ENCODE measurements at regions not wholly inside any gene's neighbourhood (a gene's known extent, or its start where the extent isn't known, plus 50 kb on each side); places are given as distances from the start of the nearest gene placed in this dataset.

DNA sequence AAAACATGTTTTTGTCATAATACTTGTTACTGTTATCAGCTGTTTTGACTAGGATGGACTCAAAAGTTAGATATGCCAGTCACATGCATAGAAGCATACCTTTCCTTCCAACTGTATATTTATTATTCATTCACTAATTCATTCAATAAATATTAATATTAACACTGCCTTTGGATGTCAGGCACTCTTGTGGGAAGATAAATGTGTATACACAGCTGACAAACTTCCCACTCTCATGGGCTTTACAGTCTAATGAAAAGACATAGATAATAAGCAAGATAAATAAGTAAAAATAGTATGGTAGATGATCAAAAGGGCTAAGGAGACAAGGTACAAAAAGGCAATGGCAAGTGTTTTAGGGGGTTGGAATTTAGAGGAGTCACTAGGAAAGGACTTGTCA is 180.1 kb upstream of the SMIM30 start:
- Histone ChIP-seq H3K23ac (ENCODE audit: low read length in 2 of 2) (no peak overlapping the region), H3K27me3 (ENCODE audit: control insufficient read depth in 1 of 2, insufficient read depth in 1 of 2, low read length in 2 of 2) (no peaks in the 10 kb centered on the region), H2BK5ac (ENCODE audit: low read depth, low read length, poor library complexity, severe bottlenecking) (no peak overlapping the region), H2BK15ac (ENCODE audit: low read depth, poor library complexity, severe bottlenecking) (no peak overlapping the region), H3K36me3 (ENCODE audit: control insufficient read depth in 1 of 2, insufficient read depth in 2 of 2, low read depth in 1 of 2, low read length in 2 of 2) (no peaks in the 10 kb centered on the region), H4K8ac (ENCODE audit: low read length) (no peak overlapping the region), H2AK5ac (ENCODE audit: low read length, severe bottlenecking) (no peak overlapping the region), H3K27ac (ENCODE audit: low read length, poor library complexity, severe bottlenecking) (no peak overlapping the region), H3K4me2 (ENCODE audit: low read length, poor library complexity, severe bottlenecking) (no peak overlapping the region), H3K4me1 (ENCODE audit: control insufficient read depth, insufficient read depth, low read depth, low read length) (no peaks in the 10 kb centered on the region), H2AFZ (ENCODE audit: low read depth, low read length) (no peak overlapping the region), H3K9me3 (ENCODE audit: control insufficient read depth, low read length) (no peaks in the 10 kb centered on the region), H3K9ac (ENCODE audit: low read length) (no peak overlapping the region), H3K4ac (ENCODE audit: low read depth in 1 of 2, low read length in 2 of 2) (no peak overlapping the region), H2BK120ac (ENCODE audit: low read depth, low read length) (no peak overlapping the region), H3K4me3 (ENCODE audit: insufficient read depth in 1 of 2, low read depth in 1 of 2, low read length in 2 of 2) (no peak overlapping the region), H4K91ac (ENCODE audit: low read length) (no peak overlapping the region), H2BK12ac (ENCODE audit: low read length in 2 of 2) (no peak overlapping the region), H3K79me1 (replicated peaks; ENCODE audit: low read length, poor library complexity, severe bottlenecking) (no peaks in the 10 kb centered on the region), H3K14ac (ENCODE audit: low read length in 2 of 2) (no peak overlapping the region), H3K18ac (ENCODE audit: low read depth in 1 of 2, low read length in 2 of 2) (no peak overlapping the region)
- no peak for DNase-seq

DNA sequence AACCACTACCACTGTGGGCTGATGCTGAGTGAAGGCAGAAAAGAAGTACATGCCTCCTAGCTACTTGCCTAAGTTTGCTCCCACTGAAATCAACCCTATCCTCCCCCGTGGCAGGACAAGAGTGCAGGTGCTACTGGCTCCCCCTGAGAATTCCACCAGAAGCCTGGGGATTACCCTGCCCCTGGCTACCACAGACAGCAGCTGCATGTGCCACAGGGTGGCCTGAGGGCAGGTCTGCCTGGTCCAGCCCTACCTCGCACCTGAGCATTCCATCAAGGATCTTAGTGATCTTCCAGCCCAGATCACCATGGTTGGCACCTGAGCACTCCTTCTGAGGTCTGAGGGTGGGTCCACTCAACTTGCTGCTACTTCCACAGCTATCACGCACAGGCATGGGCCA is 176.4 kb upstream of the SMIM30 start:
- Histone ChIP-seq H2BK5ac (ENCODE audit: low read depth, low read length, poor library complexity, severe bottlenecking) (no peak overlapping the region), H3K9me3 (ENCODE audit: control insufficient read depth, low read length) (no peaks in the 10 kb centered on the region), H3K18ac (ENCODE audit: low read depth in 1 of 2, low read length in 2 of 2) (no peak overlapping the region), H3K23ac (ENCODE audit: low read length in 2 of 2) (no peak overlapping the region), H2BK120ac (ENCODE audit: low read depth, low read length) (no peak overlapping the region), H3K4me2 (ENCODE audit: low read length, poor library complexity, severe bottlenecking) (no peak overlapping the region), H2AFZ (ENCODE audit: low read depth, low read length) (no peak overlapping the region), H3K4me1 (ENCODE audit: control insufficient read depth, insufficient read depth, low read depth, low read length) (no peaks in the 10 kb centered on the region), H3K4ac (ENCODE audit: low read depth in 1 of 2, low read length in 2 of 2) (no peak overlapping the region), H2AK5ac (ENCODE audit: low read length, severe bottlenecking) (no peak overlapping the region), H3K27ac (ENCODE audit: low read length, poor library complexity, severe bottlenecking) (no peak overlapping the region), H4K91ac (ENCODE audit: low read length) (no peak overlapping the region), H3K14ac (ENCODE audit: low read length in 2 of 2) (no peak overlapping the region), H4K8ac (ENCODE audit: low read length) (no peak overlapping the region), H3K36me3 (ENCODE audit: control insufficient read depth in 1 of 2, insufficient read depth in 2 of 2, low read depth in 1 of 2, low read length in 2 of 2) (no peaks in the 10 kb centered on the region), H3K79me1 (replicated peaks; ENCODE audit: low read length, poor library complexity, severe bottlenecking) (no peaks in the 10 kb centered on the region), H3K9ac (ENCODE audit: low read length) (no peak overlapping the region), H3K27me3 (ENCODE audit: control insufficient read depth in 1 of 2, insufficient read depth in 1 of 2, low read length in 2 of 2) (no peaks in the 10 kb centered on the region), H3K4me3 (ENCODE audit: insufficient read depth in 1 of 2, low read depth in 1 of 2, low read length in 2 of 2) (peak overlapping the region in 1 of 2 experiments; percentile 14), H2BK15ac (ENCODE audit: low read depth, poor library complexity, severe bottlenecking) (no peak overlapping the region), H2BK12ac (ENCODE audit: low read length in 2 of 2) (no peak overlapping the region)
- WGBS = 61% methylated on average over 3 of the region's 3 CpGs
- no peak for DNase-seq

DNA sequence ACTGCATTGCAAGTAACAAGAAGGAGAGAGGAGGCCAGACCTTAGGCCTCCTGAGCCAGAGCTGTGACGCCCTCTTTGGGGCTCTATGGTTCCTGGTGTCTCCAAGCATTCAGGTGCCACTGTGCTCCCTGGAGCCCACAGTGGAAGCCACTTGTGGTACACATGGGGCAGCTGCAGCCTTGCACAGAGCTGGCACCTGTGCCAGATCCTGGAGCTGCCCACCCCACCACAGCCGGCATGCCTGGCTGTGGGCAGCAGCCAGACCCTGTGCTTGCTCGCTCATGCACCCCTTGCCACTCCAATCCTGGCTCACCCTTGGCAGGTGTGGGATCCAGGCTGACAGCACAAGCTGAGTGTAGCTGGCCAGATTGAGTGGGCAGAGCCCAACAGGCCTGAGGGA is 173.8 kb upstream of the SMIM30 start:
- no peak overlapping the region for H2AK5ac ChIP-seq (ENCODE audit: low read length, severe bottlenecking)
- no peak overlapping the region for H3K4me2 ChIP-seq (ENCODE audit: low read length, poor library complexity, severe bottlenecking)
- WGBS = 62% methylated on average over 3 of the region's 3 CpGs

DNA sequence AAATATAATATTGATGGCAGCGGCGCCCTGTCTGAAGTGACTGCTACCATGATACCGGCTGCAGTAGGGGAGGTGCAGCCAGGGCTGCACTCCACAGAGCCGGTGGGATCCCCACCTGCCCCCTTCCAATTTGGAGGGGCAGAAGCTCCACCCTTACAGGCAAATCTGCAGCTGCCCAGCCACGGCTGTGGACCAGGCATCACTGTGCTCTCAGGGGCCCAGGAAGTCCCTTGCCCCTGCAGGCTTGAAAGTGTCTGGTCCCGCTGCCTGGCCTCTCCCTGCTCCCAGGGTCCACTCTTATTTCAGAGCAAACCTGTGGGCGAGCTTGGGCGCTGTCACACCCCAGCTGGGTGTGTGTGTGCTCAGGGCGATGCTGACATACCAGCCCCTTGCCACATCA is 172.7 kb upstream of the SMIM30 start:
- no peak overlapping the region for H3K23ac ChIP-seq (ENCODE audit: low read length in 2 of 2)
- H2AFZ ChIP-seq (ENCODE audit: low read depth, low read length) = no peak overlapping the region
- H2BK15ac ChIP-seq (ENCODE audit: low read depth, poor library complexity, severe bottlenecking) = no peak overlapping the region
- no peaks in the 10 kb centered on the region for H3K79me1 ChIP-seq (replicated peaks; ENCODE audit: low read length, poor library complexity, severe bottlenecking)
- H3K9ac ChIP-seq (ENCODE audit: low read length) = no peak overlapping the region
- H4K8ac ChIP-seq (ENCODE audit: low read length) = no peak overlapping the region
- no peaks in the 10 kb centered on the region for H3K4me1 ChIP-seq (ENCODE audit: control insufficient read depth, insufficient read depth, low read depth, low read length)
- no peak overlapping the region for H3K4me2 ChIP-seq (ENCODE audit: low read length, poor library complexity, severe bottlenecking)
- no peak overlapping the region for H2AK5ac ChIP-seq (ENCODE audit: low read length, severe bottlenecking)
- H4K91ac ChIP-seq (ENCODE audit: low read length) = no peak overlapping the region
- H3K18ac ChIP-seq (ENCODE audit: low read depth in 1 of 2, low read length in 2 of 2) = no peak overlapping the region
- 80% methylated on average over 9 of the region's 9 CpGs for WGBS
- no peak overlapping the region for H3K4ac ChIP-seq (ENCODE audit: low read depth in 1 of 2, low read length in 2 of 2)
- H3K36me3 ChIP-seq (ENCODE audit: control insufficient read depth in 1 of 2, insufficient read depth in 2 of 2, low read depth in 1 of 2, low read length in 2 of 2) = no peaks in the 10 kb centered on the region
- H2BK5ac ChIP-seq (ENCODE audit: low read depth, low read length, poor library complexity, severe bottlenecking) = no peak overlapping the region
- H3K14ac ChIP-seq (ENCODE audit: low read length in 2 of 2) = no peak overlapping the region
- no peak overlapping the region for H2BK12ac ChIP-seq (ENCODE audit: low read length in 2 of 2)
- H3K4me3 ChIP-seq (ENCODE audit: insufficient read depth in 1 of 2, low read depth in 1 of 2, low read length in 2 of 2) = peak overlapping the region in 1 of 2 experiments; percentile 36
- DNase-seq = no peak
- H2BK120ac ChIP-seq (ENCODE audit: low read depth, low read length) = no peak overlapping the region
- no peaks in the 10 kb centered on the region for H3K9me3 ChIP-seq (ENCODE audit: control insufficient read depth, low read length)
- H3K27me3 ChIP-seq (ENCODE audit: control insufficient read depth in 1 of 2, insufficient read depth in 1 of 2, low read length in 2 of 2) = no peaks in the 10 kb centered on the region
- no peak overlapping the region for H3K27ac ChIP-seq (ENCODE audit: low read length, poor library complexity, severe bottlenecking)

More for the DNA sequence above, 173.8 kb upstream of the SMIM30 start:
- Histone ChIP-seq H4K8ac (ENCODE audit: low read length) (no peak overlapping the region), H3K14ac (ENCODE audit: low read length in 2 of 2) (no peak overlapping the region), H3K9ac (ENCODE audit: low read length) (no peak overlapping the region), H3K4me3 (ENCODE audit: insufficient read depth in 1 of 2, low read depth in 1 of 2, low read length in 2 of 2) (no peak overlapping the region), H3K18ac (ENCODE audit: low read depth in 1 of 2, low read length in 2 of 2) (no peak overlapping the region), H2BK120ac (ENCODE audit: low read depth, low read length) (no peak overlapping the region), H3K4ac (ENCODE audit: low read depth in 1 of 2, low read length in 2 of 2) (no peak overlapping the region), H3K4me1 (ENCODE audit: control insufficient read depth, insufficient read depth, low read depth, low read length) (no peaks in the 10 kb centered on the region), H3K9me3 (ENCODE audit: control insufficient read depth, low read length) (no peaks in the 10 kb centered on the region), H3K23ac (ENCODE audit: low read length in 2 of 2) (no peak overlapping the region), H3K27me3 (ENCODE audit: control insufficient read depth in 1 of 2, insufficient read depth in 1 of 2, low read length in 2 of 2) (no peaks in the 10 kb centered on the region), H2BK5ac (ENCODE audit: low read depth, low read length, poor library complexity, severe bottlenecking) (no peak overlapping the region), H3K27ac (ENCODE audit: low read length, poor library complexity, severe bottlenecking) (no peak overlapping the region), H2BK15ac (ENCODE audit: low read depth, poor library complexity, severe bottlenecking) (no peak overlapping the region), H3K36me3 (ENCODE audit: control insufficient read depth in 1 of 2, insufficient read depth in 2 of 2, low read depth in 1 of 2, low read length in 2 of 2) (no peaks in the 10 kb centered on the region), H3K79me1 (replicated peaks; ENCODE audit: low read length, poor library complexity, severe bottlenecking) (no peaks in the 10 kb centered on the region), H4K91ac (ENCODE audit: low read length) (no peak overlapping the region), H2BK12ac (ENCODE audit: low read length in 2 of 2) (no peak overlapping the region), H2AFZ (ENCODE audit: low read depth, low read length) (no peak overlapping the region)
- no peak for DNase-seq
